KMS-11 (cell line): ENCODE measurements at regions not wholly inside any gene's neighbourhood (a gene's known extent, or its start where the extent isn't known, plus 50 kb on each side); places are given as distances from the start of the nearest gene placed in this dataset.

Source experiments
- H2AFZ ChIP-seq: fragments of 200-600 bp; sonication (generic); 2 replicates; pipeline ENCODE4 v1.6.1; 2016; ENCODE audit warnings: antibody characterized with exemption, mixed run types, low read depth
- H3K27ac ChIP-seq: fragments of 200-600 bp; sonication (generic); 2 replicates; pipeline ENCODE4 v1.6.1; 2016; ENCODE audit warnings: mild to moderate bottlenecking, mixed run types
- H3K27me3 ChIP-seq: fragments of 200-600 bp; sonication (generic); 2 replicates; pipeline ENCODE4 v1.6.1; 2017; ENCODE audit warnings: mild to moderate bottlenecking, low read depth, mixed run types, moderate library complexity; ENCODE audit not compliant: insufficient read depth
- H3K36me3 ChIP-seq: fragments of 200-600 bp; sonication (generic); 2 replicates; pipeline ENCODE4 v1.6.1; 2017; ENCODE audit warnings: mild to moderate bottlenecking, mixed run types; ENCODE audit not compliant: insufficient read depth
- H3K4me1 ChIP-seq: fragments of 200-600 bp; sonication (generic); 2 replicates; pipeline ENCODE4 v1.6.1; 2016; ENCODE audit warnings: mild to moderate bottlenecking, low read depth, mixed run types; ENCODE audit not compliant: poor library complexity, severe bottlenecking
- H3K4me2 ChIP-seq: fragments of 200-600 bp; sonication (generic); 2 replicates; pipeline ENCODE4 v1.7.0; 2016; ENCODE audit warnings: mild to moderate bottlenecking, mixed run types
- H3K4me3 ChIP-seq: fragments of 200-600 bp; sonication (generic); IDR thresholded peaks from 2 replicates; pipeline ENCODE4 v1.6.1; 2017; ENCODE audit warnings: low read depth, low read length, mixed read lengths; ENCODE audit not compliant: insufficient read depth
- H3K79me2 ChIP-seq: fragments of 200-600 bp; sonication (generic); 2 replicates; pipeline ENCODE4 v1.6.1; 2016; ENCODE audit warnings: low read depth, mixed run types; ENCODE audit not compliant: insufficient read depth
- H3K9ac ChIP-seq: fragments of 200-600 bp; sonication (generic); 2 replicates; pipeline ENCODE4 v1.6.1; 2016; ENCODE audit warnings: mild to moderate bottlenecking, mixed run types
- H4K20me1 ChIP-seq: fragments of 200-600 bp; sonication (generic); 2 replicates; pipeline ENCODE4 v1.6.1; 2016; ENCODE audit warnings: mild to moderate bottlenecking, mixed run types; ENCODE audit not compliant: insufficient read depth
- CTCF ChIP-seq: fragments of 200-600 bp; sonication (generic); conservative IDR thresholded peaks from 2 replicates; pipeline ENCODE4 v1.6.1; 2017; ENCODE audit warnings: low read depth, mild to moderate bottlenecking, antibody characterized with exemption, low read length, moderate library complexity, mixed read lengths

- Histone ChIP-seq H4K20me1 (no peaks in the 10 kb centered on the region), H3K27ac (no peak overlapping the region), H3K4me1 (no peaks in the 10 kb centered on the region), H3K4me3 (no peak overlapping the region), H3K79me2 (no peaks in the 10 kb centered on the region), H3K27me3 (no peaks in the 10 kb centered on the region), H3K36me3 (no peaks in the 10 kb centered on the region), H3K9ac (no peak overlapping the region), H2AFZ (no peak overlapping the region), H3K4me2 (no peak overlapping the region)
- no peak for TF ChIP-seq CTCF
These were observed 259.1 kb upstream of the XYLT1 start for GRCh38 chr16:17729820-17730219.

- Histone ChIP-seq H4K20me1 (no peaks in the 10 kb centered on the region), H3K4me1 (no peaks in the 10 kb centered on the region), H3K4me2 (no peak overlapping the region), H3K36me3 (no peaks in the 10 kb centered on the region), H3K9ac (no peak overlapping the region), H3K4me3 (no peak overlapping the region), H3K79me2 (no peaks in the 10 kb centered on the region), H3K27me3 (no peaks in the 10 kb centered on the region), H3K27ac (no peak overlapping the region), H2AFZ (no peak overlapping the region)
- no peak for TF ChIP-seq CTCF
These were observed 257.4 kb upstream of the XYLT1 start for GRCh38 chr16:17728196-17728595.

GRCh38 chr16:17724242-17724898 lies 253.6 kb upstream of the XYLT1 start:
- no peak overlapping the region for H3K27ac ChIP-seq
- no peak for TF ChIP-seq CTCF

GRCh38 chr16:17723531-17724134 lies 252.9 kb upstream of the XYLT1 start:
- H4K20me1 ChIP-seq = no peaks in the 10 kb centered on the region
- H3K36me3 ChIP-seq = no peaks in the 10 kb centered on the region
- no peak overlapping the region for H3K9ac ChIP-seq
- no peaks in the 10 kb centered on the region for H3K4me1 ChIP-seq
- no peaks in the 10 kb centered on the region for H3K79me2 ChIP-seq
- no peaks in the 10 kb centered on the region for H3K27me3 ChIP-seq
- TF ChIP-seq CTCF = no peak
- no peak overlapping the region for H3K4me3 ChIP-seq
- H2AFZ ChIP-seq = no peak overlapping the region
- no peak overlapping the region for H3K27ac ChIP-seq
- no peak overlapping the region for H3K4me2 ChIP-seq

More at GRCh38 chr16:17724242-17724898, 253.6 kb upstream of the XYLT1 start:
- no peaks in the 10 kb centered on the region for H3K27me3 ChIP-seq
- no peak overlapping the region for H3K4me2 ChIP-seq
- H3K36me3 ChIP-seq = no peaks in the 10 kb centered on the region
- no peak overlapping the region for H3K9ac ChIP-seq
- H3K4me1 ChIP-seq = no peaks in the 10 kb centered on the region
- H4K20me1 ChIP-seq = no peaks in the 10 kb centered on the region
- no peaks in the 10 kb centered on the region for H3K79me2 ChIP-seq
- H2AFZ ChIP-seq = no peak overlapping the region
- no peak overlapping the region for H3K4me3 ChIP-seq
